ENCODE measurements at regions not wholly inside any gene's neighbourhood (a gene's known extent, or its start where the extent isn't known, plus 50 kb on each side); places are given as distances from the start of the nearest gene placed in this dataset.

GRCh38 chr12:67425394-67425793 is 156.2 kb downstream of the CAND1 start:
- Histone ChIP-seq H2AFZ (ENCODE audit: low read depth, low read length) (no peak overlapping the region), H3K27me3 (ENCODE audit: control insufficient read depth in 2 of 2, insufficient read depth in 2 of 2, low read length in 2 of 2) (no peaks in the 10 kb centered on the region), H3K36me3 (ENCODE audit: control insufficient read depth in 2 of 2, extremely low read depth in 1 of 2, insufficient read depth in 2 of 2, low read length in 2 of 2) (no peaks in the 10 kb centered on the region), H4K20me1 (replicated peaks; ENCODE audit: control insufficient read depth, extremely low read depth, insufficient read depth, low read length) (no peaks in the 10 kb centered on the region), H3K4me2 (ENCODE audit: insufficient read depth, low read length) (no peak overlapping the region), H3K9me3 (replicated peaks; ENCODE audit: control insufficient read depth, insufficient read depth, low read length) (no peaks in the 10 kb centered on the region), H3K27ac (ENCODE audit: insufficient read depth, low read depth, low read length) (no peak overlapping the region), H3K4me3 (replicated peaks in 1 of 3; ENCODE audit: insufficient read depth in 1 of 3, low read depth in 1 of 3, low read length in 3 of 3) (no peak overlapping the region), H3K4me1 (ENCODE audit: control insufficient read depth, extremely low read depth, insufficient read depth, low read length) (no peaks in the 10 kb centered on the region), H3K9me1 (replicated peaks; ENCODE audit: control insufficient read depth, extremely low read depth, insufficient read depth, low read length) (no peaks in the 10 kb centered on the region), H3K79me2 (ENCODE audit: control insufficient read depth, insufficient read depth, low read length) (no peaks in the 10 kb centered on the region), H3K9ac (replicated peaks; ENCODE audit: extremely low read depth, insufficient read depth, low read length) (no peak overlapping the region)
- POLR2A ChIA-PET, result no interaction called here
- intact Hi-C loops (cut with micrococcal nuclease), result no loop called here
- no peak for DNase-seq (ENCODE audit: low read depth, low spot score)
- dilution Hi-C loops (cut with MboI; ENCODE audit: extremely low pct_ligation_motif_present, low sequenced_read_pairs), result no loop called here
- BruUV-seq (replicated peaks), result no TSS peak
- no peak for TF ChIP-seq POLR2AphosphoS5 (IDR thresholded peaks at IDR 0.05; ENCODE audit: insufficient read depth, low read depth, low read length)
- no peak for TF ChIP-seq MYC (IDR thresholded peaks at IDR 0.05; ENCODE audit: low read depth, low read length)
- TF ChIP-seq EZH2 (IDR thresholded peaks at IDR 0.05; ENCODE audit: borderline replicate concordance, low read depth, low read length, severe bottlenecking), result no peak
- TF ChIP-seq, protein P1, sequence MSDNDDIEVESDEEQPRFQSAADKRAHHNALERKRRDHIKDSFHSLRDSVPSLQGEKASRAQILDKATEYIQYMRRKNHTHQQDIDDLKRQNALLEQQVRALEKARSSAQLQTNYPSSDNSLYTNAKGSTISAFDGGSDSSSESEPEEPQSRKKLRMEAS (IDR thresholded peaks at IDR 0.05; ENCODE audit: insufficient read depth, insufficient read length), result no peak
- CTCF ChIA-PET, result no interaction called here
- no peak for FAIRE-seq

- FAIRE-seq (no peak), DNase-seq (ENCODE audit: low read depth, low spot score) (no peak)
- no peak for TF ChIP-seq JUN (IDR thresholded peaks at IDR 0.05; ENCODE audit: borderline replicate concordance, insufficient read depth, insufficient read length, low read depth)
- TF ChIP-seq POLR2AphosphoS5 (IDR thresholded peaks at IDR 0.05; ENCODE audit: insufficient read depth, low read depth, low read length), result no peak
- no peak for TF ChIP-seq MYC (IDR thresholded peaks at IDR 0.05; ENCODE audit: low read depth, low read length)
- TF ChIP-seq, protein P2, sequence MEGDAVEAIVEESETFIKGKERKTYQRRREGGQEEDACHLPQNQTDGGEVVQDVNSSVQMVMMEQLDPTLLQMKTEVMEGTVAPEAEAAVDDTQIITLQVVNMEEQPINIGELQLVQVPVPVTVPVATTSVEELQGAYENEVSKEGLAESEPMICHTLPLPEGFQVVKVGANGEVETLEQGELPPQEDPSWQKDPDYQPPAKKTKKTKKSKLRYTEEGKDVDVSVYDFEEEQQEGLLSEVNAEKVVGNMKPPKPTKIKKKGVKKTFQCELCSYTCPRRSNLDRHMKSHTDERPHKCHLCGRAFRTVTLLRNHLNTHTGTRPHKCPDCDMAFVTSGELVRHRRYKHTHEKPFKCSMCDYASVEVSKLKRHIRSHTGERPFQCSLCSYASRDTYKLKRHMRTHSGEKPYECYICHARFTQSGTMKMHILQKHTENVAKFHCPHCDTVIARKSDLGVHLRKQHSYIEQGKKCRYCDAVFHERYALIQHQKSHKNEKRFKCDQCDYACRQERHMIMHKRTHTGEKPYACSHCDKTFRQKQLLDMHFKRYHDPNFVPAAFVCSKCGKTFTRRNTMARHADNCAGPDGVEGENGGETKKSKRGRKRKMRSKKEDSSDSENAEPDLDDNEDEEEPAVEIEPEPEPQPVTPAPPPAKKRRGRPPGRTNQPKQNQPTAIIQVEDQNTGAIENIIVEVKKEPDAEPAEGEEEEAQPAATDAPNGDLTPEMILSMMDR (IDR thresholded peaks at IDR 0.05; ENCODE audit: extremely low read depth in 1 of 2, insufficient read depth in 1 of 2, low read depth in 1 of 2, low read length in 2 of 2), result no peak
- Histone ChIP-seq H3K4me1 (ENCODE audit: control insufficient read depth, extremely low read depth, insufficient read depth, low read length) (no peaks in the 10 kb centered on the region), H3K36me3 (ENCODE audit: control insufficient read depth in 2 of 2, extremely low read depth in 1 of 2, insufficient read depth in 2 of 2, low read length in 2 of 2) (no peaks in the 10 kb centered on the region), H2AFZ (ENCODE audit: low read depth, low read length) (no peak overlapping the region), H3K4me3 (replicated peaks in 1 of 3; ENCODE audit: insufficient read depth in 1 of 3, low read depth in 1 of 3, low read length in 3 of 3) (no peak overlapping the region), H3K9ac (replicated peaks; ENCODE audit: extremely low read depth, insufficient read depth, low read length) (no peak overlapping the region), H3K9me1 (replicated peaks; ENCODE audit: control insufficient read depth, extremely low read depth, insufficient read depth, low read length) (no peaks in the 10 kb centered on the region), H3K27me3 (ENCODE audit: control insufficient read depth in 2 of 2, insufficient read depth in 2 of 2, low read length in 2 of 2) (no peaks in the 10 kb centered on the region), H3K4me2 (ENCODE audit: insufficient read depth, low read length) (no peak overlapping the region), H3K9me3 (replicated peaks; ENCODE audit: control insufficient read depth, insufficient read depth, low read length) (no peaks in the 10 kb centered on the region), H3K27ac (ENCODE audit: insufficient read depth, low read depth, low read length) (no peak overlapping the region), H4K20me1 (replicated peaks; ENCODE audit: control insufficient read depth, extremely low read depth, insufficient read depth, low read length) (no peaks in the 10 kb centered on the region), H3K79me2 (ENCODE audit: control insufficient read depth, insufficient read depth, low read length) (no peaks in the 10 kb centered on the region)
- POLR2A ChIA-PET, result no interaction called here
- CTCF ChIA-PET, result no interaction called here
- no TSS peak for BruUV-seq (replicated peaks)
- intact Hi-C loops (cut with micrococcal nuclease), result no loop called here
- dilution Hi-C loops (cut with MboI; ENCODE audit: extremely low pct_ligation_motif_present, low sequenced_read_pairs), result no loop called here
Observed at GRCh38 chr12:67426067-67426466, 156.9 kb downstream of the CAND1 start.
